GM12891 (cell line): ENCODE measurements at regions not wholly inside any gene's neighbourhood (a gene's known extent, or its start where the extent isn't known, plus 50 kb on each side); places are given as distances from the start of the nearest gene placed in this dataset.

Experiments
- POLR2A ChIP-seq: IDR thresholded peaks from 2 replicates; pipeline ENCODE4 v1.6.1; 2011; ENCODE audit warnings: low read depth, low read length, control low read depth
- TAF1 ChIP-seq: IDR thresholded peaks from 2 replicates; pipeline ENCODE4 v1.6.1; 2011; ENCODE audit warnings: low read depth, low read length, control low read depth

GRCh38 chr4:31124008-31124585, 403.9 kb downstream of the PCDH7 start:
- TF ChIP-seq TAF1, result no peak
- TF ChIP-seq POLR2A, result no peak
